ENCODE measurements at regions not wholly inside any gene's neighbourhood (a gene's known extent, or its start where the extent isn't known, plus 50 kb on each side); places are given as distances from the start of the nearest gene placed in this dataset.

GRCh38 chr3:165462636-165463334, 266.6 kb upstream of the SLITRK3 start:
- no peaks in the 10 kb centered on the region for H3K36me3 ChIP-seq (ENCODE audit: control insufficient read depth in 2 of 2, insufficient read depth in 2 of 2, low read length in 2 of 2)
- no peak overlapping the region for H3K27ac ChIP-seq (ENCODE audit: low read depth in 2 of 2, low read length in 2 of 2)
- no peak overlapping the region for H3K4me3 ChIP-seq (ENCODE audit: low read length in 2 of 2)
- H3K4me1 ChIP-seq (ENCODE audit: control insufficient read depth in 2 of 2, insufficient read depth in 2 of 2, low read length in 2 of 2), result no peaks in the 10 kb centered on the region
- no peaks in the 10 kb centered on the region for H3K9me3 ChIP-seq (ENCODE audit: control insufficient read depth in 2 of 2, low read length in 2 of 2)
- no peaks in the 10 kb centered on the region for H3K27me3 ChIP-seq (ENCODE audit: control insufficient read depth in 2 of 2, insufficient read depth in 2 of 2, low read length in 2 of 2)
- no peak overlapping the region for H3K9ac ChIP-seq (ENCODE audit: low read depth in 1 of 2, low read length in 2 of 2)

GRCh38 chr3:165459924-165460835, 264.0 kb upstream of the SLITRK3 start:
- Histone ChIP-seq H3K9ac (ENCODE audit: low read depth in 1 of 2, low read length in 2 of 2) (no peak overlapping the region), H3K4me1 (ENCODE audit: control insufficient read depth in 2 of 2, insufficient read depth in 2 of 2, low read length in 2 of 2) (no peaks in the 10 kb centered on the region), H3K36me3 (ENCODE audit: control insufficient read depth in 2 of 2, insufficient read depth in 2 of 2, low read length in 2 of 2) (no peaks in the 10 kb centered on the region), H3K4me3 (ENCODE audit: low read length in 2 of 2) (no peak overlapping the region), H3K9me3 (ENCODE audit: control insufficient read depth in 2 of 2, low read length in 2 of 2) (no peaks in the 10 kb centered on the region), H3K27me3 (ENCODE audit: control insufficient read depth in 2 of 2, insufficient read depth in 2 of 2, low read length in 2 of 2) (no peaks in the 10 kb centered on the region), H3K27ac (ENCODE audit: low read depth in 2 of 2, low read length in 2 of 2) (no peak overlapping the region)

GRCh38 chr3:165459111-165459510, 262.9 kb upstream of the SLITRK3 start:
- Histone ChIP-seq H3K9ac (ENCODE audit: low read depth in 1 of 2, low read length in 2 of 2) (no peak overlapping the region), H3K9me3 (ENCODE audit: control insufficient read depth in 2 of 2, low read length in 2 of 2) (no peaks in the 10 kb centered on the region), H3K36me3 (ENCODE audit: control insufficient read depth in 2 of 2, insufficient read depth in 2 of 2, low read length in 2 of 2) (no peaks in the 10 kb centered on the region), H3K4me3 (ENCODE audit: low read length in 2 of 2) (no peak overlapping the region), H3K4me1 (ENCODE audit: control insufficient read depth in 2 of 2, insufficient read depth in 2 of 2, low read length in 2 of 2) (no peaks in the 10 kb centered on the region), H3K27me3 (ENCODE audit: control insufficient read depth in 2 of 2, insufficient read depth in 2 of 2, low read length in 2 of 2) (no peaks in the 10 kb centered on the region), H3K27ac (ENCODE audit: low read depth in 2 of 2, low read length in 2 of 2) (no peak overlapping the region)

GRCh38 chr3:165457096-165457495, 260.9 kb upstream of the SLITRK3 start:
- no peaks in the 10 kb centered on the region for H3K27me3 ChIP-seq (ENCODE audit: control insufficient read depth in 2 of 2, insufficient read depth in 2 of 2, low read length in 2 of 2)
- H3K9me3 ChIP-seq (ENCODE audit: control insufficient read depth in 2 of 2, low read length in 2 of 2), result no peaks in the 10 kb centered on the region
- no peaks in the 10 kb centered on the region for H3K36me3 ChIP-seq (ENCODE audit: control insufficient read depth in 2 of 2, insufficient read depth in 2 of 2, low read length in 2 of 2)
- no peak overlapping the region for H3K27ac ChIP-seq (ENCODE audit: low read depth in 2 of 2, low read length in 2 of 2)
- H3K4me3 ChIP-seq (ENCODE audit: low read length in 2 of 2), result no peak overlapping the region
- H3K4me1 ChIP-seq (ENCODE audit: control insufficient read depth in 2 of 2, insufficient read depth in 2 of 2, low read length in 2 of 2), result no peaks in the 10 kb centered on the region
- H3K9ac ChIP-seq (ENCODE audit: low read depth in 1 of 2, low read length in 2 of 2), result no peak overlapping the region

- Histone ChIP-seq H3K27me3 (ENCODE audit: control insufficient read depth in 2 of 2, insufficient read depth in 2 of 2, low read length in 2 of 2) (no peaks in the 10 kb centered on the region), H3K9me3 (ENCODE audit: control insufficient read depth in 2 of 2, low read length in 2 of 2) (no peaks in the 10 kb centered on the region)
These were observed 259.6 kb upstream of the SLITRK3 start for GRCh38 chr3:165455793-165456192.

GRCh38 chr3:165455360-165455759, 259.2 kb upstream of the SLITRK3 start:
- Histone ChIP-seq H3K27ac (ENCODE audit: low read depth in 2 of 2, low read length in 2 of 2) (no peak overlapping the region), H3K9ac (ENCODE audit: low read depth in 1 of 2, low read length in 2 of 2) (no peak overlapping the region)

More at GRCh38 chr3:165455793-165456192, 259.6 kb upstream of the SLITRK3 start:
- Histone ChIP-seq H3K27ac (ENCODE audit: low read depth in 2 of 2, low read length in 2 of 2) (no peak overlapping the region), H3K4me3 (ENCODE audit: low read length in 2 of 2) (no peak overlapping the region), H3K4me1 (ENCODE audit: control insufficient read depth in 2 of 2, insufficient read depth in 2 of 2, low read length in 2 of 2) (no peaks in the 10 kb centered on the region), H3K36me3 (ENCODE audit: control insufficient read depth in 2 of 2, insufficient read depth in 2 of 2, low read length in 2 of 2) (no peaks in the 10 kb centered on the region), H3K9ac (ENCODE audit: low read depth in 1 of 2, low read length in 2 of 2) (no peak overlapping the region)

GRCh38 chr3:165451371-165452070, 255.3 kb upstream of the SLITRK3 start:
- Histone ChIP-seq H3K4me3 (ENCODE audit: low read length in 2 of 2) (no peak overlapping the region), H3K9ac (ENCODE audit: low read depth in 1 of 2, low read length in 2 of 2) (no peak overlapping the region), H3K27ac (ENCODE audit: low read depth in 2 of 2, low read length in 2 of 2) (no peak overlapping the region), H3K27me3 (ENCODE audit: control insufficient read depth in 2 of 2, insufficient read depth in 2 of 2, low read length in 2 of 2) (no peaks in the 10 kb centered on the region), H3K36me3 (ENCODE audit: control insufficient read depth in 2 of 2, insufficient read depth in 2 of 2, low read length in 2 of 2) (no peaks in the 10 kb centered on the region), H3K4me1 (ENCODE audit: control insufficient read depth in 2 of 2, insufficient read depth in 2 of 2, low read length in 2 of 2) (no peaks in the 10 kb centered on the region), H3K9me3 (ENCODE audit: control insufficient read depth in 2 of 2, low read length in 2 of 2) (no peaks in the 10 kb centered on the region)

More at GRCh38 chr3:165455360-165455759, 259.2 kb upstream of the SLITRK3 start:
- Histone ChIP-seq H3K4me1 (ENCODE audit: control insufficient read depth in 2 of 2, insufficient read depth in 2 of 2, low read length in 2 of 2) (no peaks in the 10 kb centered on the region), H3K9me3 (ENCODE audit: control insufficient read depth in 2 of 2, low read length in 2 of 2) (no peaks in the 10 kb centered on the region), H3K4me3 (ENCODE audit: low read length in 2 of 2) (no peak overlapping the region), H3K36me3 (ENCODE audit: control insufficient read depth in 2 of 2, insufficient read depth in 2 of 2, low read length in 2 of 2) (no peaks in the 10 kb centered on the region), H3K27me3 (ENCODE audit: control insufficient read depth in 2 of 2, insufficient read depth in 2 of 2, low read length in 2 of 2) (no peaks in the 10 kb centered on the region)

- Histone ChIP-seq H3K27ac (ENCODE audit: low read depth in 2 of 2, low read length in 2 of 2) (no peak overlapping the region), H3K4me1 (ENCODE audit: control insufficient read depth in 2 of 2, insufficient read depth in 2 of 2, low read length in 2 of 2) (no peaks in the 10 kb centered on the region), H3K9ac (ENCODE audit: low read depth in 1 of 2, low read length in 2 of 2) (no peak overlapping the region), H3K9me3 (ENCODE audit: control insufficient read depth in 2 of 2, low read length in 2 of 2) (no peaks in the 10 kb centered on the region), H3K36me3 (ENCODE audit: control insufficient read depth in 2 of 2, insufficient read depth in 2 of 2, low read length in 2 of 2) (no peaks in the 10 kb centered on the region), H3K4me3 (ENCODE audit: low read length in 2 of 2) (no peak overlapping the region), H3K27me3 (ENCODE audit: control insufficient read depth in 2 of 2, insufficient read depth in 2 of 2, low read length in 2 of 2) (no peaks in the 10 kb centered on the region)
These were observed 250.4 kb upstream of the SLITRK3 start for GRCh38 chr3:165446555-165446954.

GRCh38 chr3:165444745-165445144, 248.6 kb upstream of the SLITRK3 start:
- Histone ChIP-seq H3K27ac (ENCODE audit: low read depth in 2 of 2, low read length in 2 of 2) (no peak overlapping the region), H3K9ac (ENCODE audit: low read depth in 1 of 2, low read length in 2 of 2) (no peak overlapping the region), H3K27me3 (ENCODE audit: control insufficient read depth in 2 of 2, insufficient read depth in 2 of 2, low read length in 2 of 2) (no peaks in the 10 kb centered on the region), H3K9me3 (ENCODE audit: control insufficient read depth in 2 of 2, low read length in 2 of 2) (no peaks in the 10 kb centered on the region), H3K4me3 (ENCODE audit: low read length in 2 of 2) (no peak overlapping the region), H3K4me1 (ENCODE audit: control insufficient read depth in 2 of 2, insufficient read depth in 2 of 2, low read length in 2 of 2) (no peaks in the 10 kb centered on the region), H3K36me3 (ENCODE audit: control insufficient read depth in 2 of 2, insufficient read depth in 2 of 2, low read length in 2 of 2) (no peaks in the 10 kb centered on the region)

GRCh38 chr3:165443664-165444063, 247.5 kb upstream of the SLITRK3 start:
- Histone ChIP-seq H3K4me1 (ENCODE audit: control insufficient read depth in 2 of 2, insufficient read depth in 2 of 2, low read length in 2 of 2) (no peaks in the 10 kb centered on the region), H3K9ac (ENCODE audit: low read depth in 1 of 2, low read length in 2 of 2) (no peak overlapping the region), H3K27me3 (ENCODE audit: control insufficient read depth in 2 of 2, insufficient read depth in 2 of 2, low read length in 2 of 2) (no peaks in the 10 kb centered on the region), H3K4me3 (ENCODE audit: low read length in 2 of 2) (no peak overlapping the region), H3K27ac (ENCODE audit: low read depth in 2 of 2, low read length in 2 of 2) (no peak overlapping the region), H3K9me3 (ENCODE audit: control insufficient read depth in 2 of 2, low read length in 2 of 2) (no peaks in the 10 kb centered on the region), H3K36me3 (ENCODE audit: control insufficient read depth in 2 of 2, insufficient read depth in 2 of 2, low read length in 2 of 2) (no peaks in the 10 kb centered on the region)
